GM19452 (cell line): ENCODE measurements at regions not wholly inside any gene's neighbourhood (a gene's known extent, or its start where the extent isn't known, plus 50 kb on each side); places are given as distances from the start of the nearest gene placed in this dataset.

Experiments
- ATAC-seq: cut with Tn5 transposase; IDR thresholded peaks from one replicate; pipeline ENCODE4 v1.9.1; 2021; ENCODE audit not compliant: unreplicated experiment

GRCh38 chr10:44326474-44327030 lies 58.3 kb downstream of the CXCL12 start:
- ATAC-seq: no peak

GRCh38 chr10:44325596-44326307 lies 59.1 kb downstream of the CXCL12 start:
- no peak for ATAC-seq

- no peak for ATAC-seq
These were observed 59.7 kb downstream of the CXCL12 start for GRCh38 chr10:44325157-44325556.

- ATAC-seq: no peak
These were observed 61.1 kb downstream of the CXCL12 start for GRCh38 chr10:44323838-44324237.

GRCh38 chr10:44322137-44322536 lies 62.8 kb downstream of the CXCL12 start:
- ATAC-seq: no peak

- no peak for ATAC-seq
These were observed 64.1 kb downstream of the CXCL12 start for GRCh38 chr10:44320756-44321155.

- no peak for ATAC-seq
These were observed 67.0 kb downstream of the CXCL12 start for GRCh38 chr10:44317856-44318255.

- ATAC-seq: no peak
These were observed 68.0 kb downstream of the CXCL12 start for GRCh38 chr10:44316922-44317215.

- no peak for ATAC-seq
These were observed 68.5 kb downstream of the CXCL12 start for GRCh38 chr10:44316187-44316921.

GRCh38 chr10:44314802-44315460 lies 70.0 kb downstream of the CXCL12 start:
- ATAC-seq: no peak

GRCh38 chr10:44313761-44314165 lies 71.1 kb downstream of the CXCL12 start:
- no peak for ATAC-seq

GRCh38 chr10:44312401-44312800 lies 72.5 kb downstream of the CXCL12 start:
- ATAC-seq: no peak

GRCh38 chr10:44311563-44312051 lies 73.3 kb downstream of the CXCL12 start:
- ATAC-seq: no peak

- ATAC-seq: peak; percentile 89
These were observed 73.9 kb downstream of the CXCL12 start for GRCh38 chr10:44310762-44311562.

- ATAC-seq: no peak
These were observed 74.7 kb downstream of the CXCL12 start for GRCh38 chr10:44309939-44310761.

- ATAC-seq: no peak
These were observed 75.5 kb downstream of the CXCL12 start for GRCh38 chr10:44309361-44309760.

- no peak for ATAC-seq
These were observed 76.0 kb downstream of the CXCL12 start for GRCh38 chr10:44308935-44309334.

GRCh38 chr10:44307691-44308090 lies 77.2 kb downstream of the CXCL12 start:
- no peak for ATAC-seq

- no peak for ATAC-seq
These were observed 78.1 kb downstream of the CXCL12 start for GRCh38 chr10:44306762-44307161.

- no peak for ATAC-seq
These were observed 78.7 kb downstream of the CXCL12 start for GRCh38 chr10:44306147-44306710.
